ENCODE measurements at regions not wholly inside any gene's neighbourhood (a gene's known extent, or its start where the extent isn't known, plus 50 kb on each side); places are given as distances from the start of the nearest gene placed in this dataset.
A peak's percentile ranks its signal among the peaks of the same experiment; 100 is the strongest.

- DNase-seq: no peak
Observed at GRCh38 chr17:72372185-72372584, 251.4 kb downstream of the SOX9 start.

DNA sequence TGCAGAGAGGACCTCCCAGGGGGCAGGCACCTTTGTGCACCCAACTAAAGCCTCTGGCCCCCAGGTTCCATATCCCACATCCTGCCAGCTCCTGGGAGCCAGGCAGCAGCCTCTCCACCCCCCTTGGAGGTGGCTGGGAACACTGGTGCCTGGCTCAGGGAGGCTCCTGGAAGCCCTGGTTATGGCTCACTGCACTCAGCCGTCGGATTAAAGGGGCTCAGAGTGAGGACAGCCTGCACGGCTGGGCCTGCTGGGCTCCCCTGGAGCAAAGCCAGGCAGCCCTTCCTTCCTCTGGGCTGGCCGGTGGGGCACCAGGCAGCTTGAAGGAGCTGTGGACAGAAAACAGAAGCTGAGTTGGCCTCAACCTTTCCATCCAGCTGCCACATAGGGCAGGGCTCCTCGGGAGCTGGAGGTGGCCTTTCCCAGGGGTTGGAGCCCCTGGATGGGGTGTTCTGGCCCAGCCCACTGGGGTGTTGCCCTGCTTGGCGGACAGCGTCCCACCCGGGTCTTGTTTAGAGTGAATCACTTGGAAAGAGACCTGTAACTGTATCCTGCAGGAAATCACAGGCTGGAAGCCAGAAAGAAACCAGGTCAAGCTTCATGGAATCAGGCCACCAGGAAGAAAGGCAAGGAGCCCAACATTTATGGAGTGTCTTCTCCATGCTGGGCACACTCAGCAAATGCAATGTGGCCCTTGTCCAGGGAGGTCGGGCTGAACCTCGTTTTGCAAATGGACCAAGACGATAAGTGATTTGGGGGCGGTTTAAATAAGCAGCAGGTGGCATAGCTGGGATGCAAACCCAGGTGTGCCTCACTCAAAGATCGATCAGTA is 253.3 kb downstream of the SOX9 start:
- no peak for DNase-seq

DNA sequence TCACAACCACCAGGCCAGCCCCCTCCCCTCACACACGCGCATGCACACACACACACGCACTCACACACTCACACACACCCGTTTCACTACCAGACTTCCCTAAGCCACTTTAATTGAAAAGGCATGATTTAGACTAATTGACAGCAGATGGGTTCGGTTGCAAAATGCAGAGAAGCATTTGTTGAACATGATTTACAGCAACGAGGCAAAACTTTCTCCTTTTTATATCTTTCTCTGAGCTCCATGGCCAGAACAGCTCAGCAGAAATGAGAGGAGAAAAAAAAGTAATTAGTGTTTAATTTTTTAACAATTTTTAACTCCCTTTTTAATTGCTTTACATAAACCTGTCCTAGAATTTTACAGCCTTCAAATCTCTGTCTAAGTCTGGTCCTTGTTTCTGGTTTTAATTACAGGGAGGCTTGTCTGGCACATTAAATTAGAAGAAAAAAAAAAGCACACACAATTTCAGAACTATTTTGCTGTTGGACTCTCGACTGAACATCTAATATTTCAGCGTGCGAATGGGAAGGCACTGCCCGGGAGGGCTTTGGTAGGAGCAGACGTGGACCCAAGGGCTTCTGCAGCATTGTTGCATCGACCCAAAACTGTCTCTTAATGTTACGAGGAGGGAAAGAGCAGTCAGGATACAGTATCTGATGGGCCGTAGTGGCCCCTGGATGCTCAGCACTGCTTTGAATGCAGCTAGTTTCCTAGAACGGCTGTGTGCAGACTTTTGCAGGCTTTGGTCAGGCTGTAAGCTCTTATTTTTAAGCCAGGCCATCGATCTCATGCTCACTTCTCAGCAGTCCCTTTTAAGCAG is 255.9 kb downstream of the SOX9 start:
- no peak for DNase-seq

GRCh38 chr17:72378414-72379390 is 257.9 kb downstream of the SOX9 start:
- no peak for DNase-seq

- no peak for DNase-seq
Observed at GRCh38 chr17:72379516-72379915, 258.7 kb downstream of the SOX9 start.

DNA sequence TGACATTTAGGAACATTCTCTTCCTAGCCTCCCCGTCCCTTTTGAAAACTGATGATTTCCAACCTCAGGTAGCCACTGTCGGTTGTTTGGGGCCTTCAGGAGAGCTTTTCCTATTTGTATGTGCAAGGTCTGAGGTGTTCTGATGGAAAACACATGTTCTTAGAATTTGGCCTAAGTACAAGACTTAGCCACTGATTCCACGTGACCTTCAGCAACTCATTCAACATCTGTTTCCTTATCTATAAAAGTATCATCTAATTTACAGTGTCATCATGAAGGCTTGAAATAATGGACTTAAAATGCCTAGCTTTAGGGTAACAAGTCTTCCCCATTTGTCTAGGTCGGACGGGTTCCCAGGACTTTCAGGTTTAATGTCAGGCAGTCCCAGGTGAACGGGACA is 259.3 kb downstream of the SOX9 start:
- DNase-seq: no peak

DNA sequence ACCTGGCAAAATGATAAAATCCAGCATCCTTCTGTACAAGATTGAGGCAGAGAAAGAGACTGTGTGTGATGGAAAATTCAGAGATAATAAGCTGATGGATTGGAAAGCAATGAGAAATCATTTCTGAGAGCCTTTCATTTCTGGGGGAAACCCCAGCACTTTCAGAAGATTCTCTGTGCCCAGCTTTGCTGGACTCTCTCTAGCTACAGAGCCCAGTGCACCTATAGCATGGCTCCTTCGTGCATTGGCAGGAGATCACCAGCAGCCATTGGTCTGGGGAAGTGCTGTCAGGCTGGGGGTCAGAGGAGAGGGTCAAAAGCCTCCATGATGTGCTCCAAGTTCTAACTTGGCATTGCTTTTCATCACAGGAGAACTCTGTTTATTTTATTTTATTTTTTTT is 259.9 kb downstream of the SOX9 start:
- no peak for DNase-seq

DNA sequence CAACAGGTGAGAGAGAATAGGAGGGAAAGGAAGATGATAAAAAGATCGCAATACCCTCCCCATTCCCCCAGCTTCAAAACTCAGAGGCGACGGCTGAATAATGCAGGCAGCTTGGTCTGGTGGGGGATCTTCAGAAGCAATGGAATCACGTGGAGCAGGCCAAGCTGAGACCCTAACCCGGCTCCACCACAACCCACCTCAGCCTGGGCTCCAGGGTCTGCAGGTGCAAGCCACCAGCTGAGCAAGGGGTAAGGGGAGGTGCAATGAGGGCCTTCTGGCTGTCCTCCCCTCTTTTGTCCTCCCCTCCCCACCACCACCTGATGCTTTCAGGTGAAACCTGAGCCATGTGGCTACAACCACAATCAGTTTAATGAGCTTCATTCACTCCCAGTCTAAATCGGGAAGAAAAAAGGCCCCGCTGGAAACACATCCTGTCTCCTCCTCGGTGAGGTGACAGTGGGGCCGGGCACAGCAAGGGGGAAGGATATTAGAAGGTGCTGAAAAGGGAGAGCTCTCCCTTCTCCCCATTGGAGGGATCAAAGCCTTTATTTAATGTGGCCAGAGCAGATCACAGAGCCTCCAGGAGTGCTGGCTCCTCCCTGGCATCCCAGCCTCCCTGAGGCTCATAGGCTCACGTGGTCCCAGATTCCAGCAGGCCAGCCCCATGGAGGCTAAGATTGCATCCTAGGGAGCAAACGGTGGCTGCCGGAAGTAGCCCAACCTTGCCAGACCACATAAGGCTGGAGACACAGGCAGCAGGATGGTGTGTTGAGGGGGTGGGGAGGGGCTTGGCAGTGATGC is 261.0 kb downstream of the SOX9 start:
- no peak for DNase-seq

- no peak for DNase-seq
Observed at GRCh38 chr17:72382971-72383722, 262.3 kb downstream of the SOX9 start.

- DNase-seq: no peak
Observed at GRCh38 chr17:72385475-72385874, 264.7 kb downstream of the SOX9 start.

DNA sequence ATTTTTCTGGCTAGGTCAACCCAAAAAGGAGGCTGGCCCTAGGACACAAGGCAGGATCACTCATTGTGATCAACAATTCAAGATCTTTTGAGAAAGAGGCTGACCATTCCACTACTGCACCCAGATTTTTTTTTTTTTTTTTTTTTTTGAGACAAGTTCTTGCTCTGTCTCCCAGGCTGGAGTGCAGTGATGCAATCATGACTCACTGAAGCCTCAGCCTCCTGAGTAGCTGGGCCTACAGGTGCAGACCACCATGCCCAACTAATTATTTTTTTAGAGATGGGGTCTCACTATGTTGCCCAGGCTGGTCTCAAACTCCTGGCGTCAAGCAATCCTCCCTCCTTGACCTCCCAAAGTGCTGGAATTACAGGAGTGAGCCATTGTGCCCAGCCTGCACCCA is 265.4 kb downstream of the SOX9 start:
- peak; percentile 23 for DNase-seq

DNA sequence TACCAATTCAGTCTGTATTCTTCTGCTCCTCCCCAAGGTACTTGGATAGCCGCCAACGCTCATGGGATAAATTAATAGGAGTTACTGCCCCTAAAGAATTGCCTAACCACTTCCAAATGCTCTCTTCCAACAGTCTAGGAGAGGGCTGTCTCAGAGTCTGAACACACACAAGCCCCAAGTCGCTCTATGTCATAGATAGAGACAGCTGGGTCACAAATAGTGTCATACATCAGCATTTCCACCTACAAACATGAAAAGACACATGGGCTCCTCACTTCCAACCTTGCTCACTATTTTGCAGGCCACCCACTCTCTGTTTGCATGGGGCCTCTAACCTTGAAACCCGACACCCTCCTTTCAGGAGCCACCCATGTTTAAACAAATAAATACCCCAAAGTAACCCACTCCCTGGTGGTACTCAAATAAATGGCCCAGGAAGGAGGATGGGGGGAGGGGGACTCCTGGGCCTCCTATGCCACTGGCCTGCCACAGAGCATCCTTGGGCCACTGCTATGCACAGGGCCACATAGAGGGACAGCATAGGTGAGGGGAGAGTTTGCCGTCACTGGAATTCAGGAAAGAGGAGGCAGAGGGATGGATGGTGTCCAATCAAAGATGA is 265.9 kb downstream of the SOX9 start:
- DNase-seq: no peak

- DNase-seq: peak; percentile 29
Observed at GRCh38 chr17:72387487-72387886, 266.7 kb downstream of the SOX9 start.

GRCh38 chr17:72387969-72388368 is 267.1 kb downstream of the SOX9 start:
- DNase-seq: no peak

- DNase-seq: peak; percentile 61
Observed at GRCh38 chr17:72388765-72389473, 268.1 kb downstream of the SOX9 start.

GRCh38 chr17:72390675-72391508 is 270.1 kb downstream of the SOX9 start:
- no peak for DNase-seq

DNA sequence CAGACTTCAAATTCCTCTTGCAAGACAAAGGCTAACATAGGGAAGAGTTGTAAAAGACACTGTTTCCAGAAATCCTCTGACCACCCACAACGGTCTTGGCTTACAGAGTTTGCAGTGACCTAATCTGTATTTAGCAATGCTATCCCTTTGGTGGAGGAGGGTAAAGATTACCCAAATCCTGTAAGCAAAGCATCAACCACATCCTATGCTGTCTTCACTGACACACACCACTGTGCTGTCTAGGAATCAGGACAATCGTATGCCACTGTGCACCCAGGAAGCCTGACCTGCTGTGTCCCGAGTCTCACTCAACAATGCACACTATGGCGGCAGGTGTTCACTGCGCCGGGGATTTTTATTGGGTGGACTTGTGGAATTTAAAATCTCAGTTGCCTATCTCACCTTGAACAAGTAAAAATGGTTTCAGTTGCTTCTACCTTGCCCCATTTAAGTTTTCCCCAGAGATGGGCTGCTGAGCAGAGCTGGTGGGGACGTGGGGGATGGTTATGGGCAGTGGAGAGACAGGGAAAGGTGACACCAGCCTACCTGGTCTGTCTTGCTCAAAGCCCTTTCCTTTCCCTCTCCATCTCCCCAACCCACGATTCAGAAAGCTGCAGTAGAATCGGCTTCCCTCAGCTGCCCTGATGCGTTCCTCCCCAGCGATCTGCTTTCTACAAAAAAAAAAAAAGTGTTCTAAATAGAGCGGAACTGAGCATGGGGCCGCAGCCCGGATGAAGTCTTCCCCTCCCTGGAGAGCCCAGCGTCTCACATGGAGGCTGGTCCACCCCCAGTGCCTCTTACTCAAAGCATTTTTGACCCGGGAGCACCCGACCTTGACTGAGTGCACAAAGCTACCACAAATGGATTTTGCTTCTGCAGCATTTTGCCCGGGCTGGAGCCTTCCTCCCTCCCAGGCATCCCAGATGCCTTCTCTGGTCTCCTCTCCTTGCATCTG is 271.5 kb downstream of the SOX9 start:
- peak; percentile 18 for DNase-seq

DNA sequence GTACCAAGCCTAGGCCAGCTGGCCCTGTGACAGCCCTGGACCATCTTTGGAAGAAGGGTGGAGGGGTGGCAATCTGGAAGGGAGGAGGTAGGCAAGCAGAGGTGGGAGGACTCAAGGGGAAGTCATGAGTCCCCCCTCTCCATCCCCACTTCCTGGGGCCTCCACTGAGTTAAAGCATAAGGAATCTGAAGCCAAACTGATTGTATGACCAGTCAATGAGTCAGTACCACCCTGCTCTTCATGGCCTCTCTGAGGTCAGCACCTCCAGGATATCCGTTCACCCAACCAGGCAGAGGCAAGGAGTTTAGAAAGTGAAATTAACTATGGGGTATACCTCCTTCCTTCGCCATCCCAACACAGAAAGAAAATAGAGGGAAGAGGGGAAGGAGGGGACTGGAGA is 272.7 kb downstream of the SOX9 start:
- DNase-seq: peak; percentile 54
